ENCODE measurements at regions not wholly inside any gene's neighbourhood (a gene's known extent, or its start where the extent isn't known, plus 50 kb on each side); places are given as distances from the start of the nearest gene placed in this dataset.

DNA sequence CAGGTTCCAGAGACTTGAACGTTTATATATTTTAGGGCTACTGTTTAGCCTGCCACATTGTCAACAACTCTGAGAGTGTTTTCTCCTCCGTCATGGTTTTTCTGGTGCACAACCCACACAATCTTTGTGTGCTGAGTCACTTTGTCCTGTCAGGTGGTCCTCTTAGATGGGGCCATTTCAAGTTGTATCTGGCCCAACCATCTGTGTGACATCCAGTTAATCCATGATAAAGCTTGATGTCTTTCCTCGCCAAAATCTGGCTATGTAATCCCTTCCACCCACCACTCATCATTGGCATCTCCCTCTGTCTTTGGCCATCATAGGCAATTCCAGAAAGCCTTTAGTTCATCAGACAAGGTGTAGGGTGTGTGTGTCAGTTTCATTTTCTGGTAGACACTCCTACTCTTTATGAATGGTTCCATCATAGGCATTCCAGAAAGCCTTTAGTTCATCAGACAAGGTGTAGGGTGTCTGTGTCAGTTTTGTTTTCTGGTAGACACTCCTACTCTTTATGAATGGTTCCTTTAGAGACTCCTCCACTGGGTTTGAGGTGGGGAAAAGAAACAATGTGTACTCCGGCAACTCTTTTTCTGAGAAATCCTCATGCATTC, 282.0 kb upstream of the ACTBL2 start:
- H3K36me3 ChIP-seq (ENCODE audit: control insufficient read depth in 2 of 4, insufficient read depth in 4 of 4, low read length in 3 of 4): no peaks in the 10 kb centered on the region
- FAIRE-seq (no peak), DNase-seq (ENCODE audit: low read depth in 1 of 2, low spot score in 2 of 2) (no peak)
- no peak overlapping the region for H2AFZ ChIP-seq (ENCODE audit: low read length)
- no peak overlapping the region for H3K4me3 ChIP-seq (ENCODE audit: extremely low read depth in 1 of 4, insufficient read depth in 2 of 4, low read depth in 3 of 4, low read length in 4 of 4)
- WGBS, 2 experiments (ENCODE audit: extremely low coverage in 1 of 2, insufficient coverage in 1 of 2, insufficient read length in 1 of 2, insufficient replicate concordance in 2 of 2, low coverage in 1 of 2, low lambda C conversion rate in 2 of 2, missing lambda C conversion rate in 1 of 2): 71% methylated on average over 4 of the region's 4 CpGs; no CpG with 5 or more reads in 1 of the 2 experiments
- H3K4me1 ChIP-seq (replicated peaks in 1 of 4; ENCODE audit: control insufficient read depth in 3 of 4, insufficient read depth in 4 of 4, low read length in 3 of 4): peaks cover 0 to 3% (median 0%) of the 10 kb centered on the region in 4 experiments; a peak in 1 of 7 replicates
- H3K27me3 ChIP-seq (replicated peaks in 1 of 4; ENCODE audit: control insufficient read depth in 3 of 4, extremely low read depth in 1 of 4, insufficient read depth in 3 of 4, low read length in 3 of 4): no peaks in the 10 kb centered on the region
- H3K56ac ChIP-seq (replicated peaks; ENCODE audit: insufficient read length, low read depth, low read length): no peak overlapping the region
- H4K5ac ChIP-seq (ENCODE audit: insufficient read length, low read depth, low read length): no peak overlapping the region
- no peaks in the 10 kb centered on the region for H3K79me1 ChIP-seq (ENCODE audit: low read depth, low read length)
- no peak overlapping the region for H4K91ac ChIP-seq (replicated peaks; ENCODE audit: insufficient read length, low read length)
- no peaks in the 10 kb centered on the region for H3K9me3 ChIP-seq (ENCODE audit: insufficient read depth in 2 of 2, low read depth in 1 of 2, low read length in 1 of 2)
- H2BK12ac ChIP-seq (ENCODE audit: low read depth, low read length): no peak overlapping the region
- H3K18ac ChIP-seq (ENCODE audit: extremely low read depth, low read length): no peak overlapping the region
- POLR2A ChIA-PET (ENCODE audit: partially characterized antibody): no interaction called here
- H4K20me1 ChIP-seq (replicated peaks in 1 of 2; ENCODE audit: control insufficient read depth in 1 of 2, insufficient read depth in 2 of 2, low read length in 2 of 2): no peaks in the 10 kb centered on the region
- H3K23ac ChIP-seq (ENCODE audit: insufficient read length): no peak overlapping the region
- H4K8ac ChIP-seq (ENCODE audit: extremely low read depth, insufficient read depth, low read length): no peak overlapping the region
- no peak overlapping the region for H3K4me2 ChIP-seq (ENCODE audit: insufficient read depth in 1 of 2, low read depth in 2 of 2, low read length in 2 of 2)
- no peaks in the 10 kb centered on the region for H3K79me2 ChIP-seq (ENCODE audit: control insufficient read depth in 1 of 2, insufficient read depth in 2 of 2, low read length in 2 of 2)
- no peak overlapping the region for H2BK15ac ChIP-seq (ENCODE audit: low read length)
- CTCF ChIA-PET (ENCODE audit: partially characterized antibody): interaction anchor here (2.2 kb wide), 1 partner anchor 10 kb away, joined by 9 read pairs; no protein-coding TSS in a partner anchor
- TF ChIP-seq CBX8 (IDR thresholded peaks at IDR 0.05; ENCODE audit: borderline replicate concordance, low read depth, low read length) (no peak), RBBP5 (IDR thresholded peaks at IDR 0.05; ENCODE audit: borderline replicate concordance, low read depth, low read length) (no peak), SIN3A (conservative IDR thresholded peaks at IDR 0.05 in 1 of 2, IDR thresholded peaks at IDR 0.05 in 1 of 2; ENCODE audit: low read depth in 1 of 2, low read length in 2 of 2) (no peak), SUZ12 (IDR thresholded peaks at IDR 0.05; ENCODE audit: low read length) (no peak), EGR1 (IDR thresholded peaks at IDR 0.05; ENCODE audit: borderline replicate concordance, low read depth, low read length) (no peak), EP300 (IDR thresholded peaks at IDR 0.05; ENCODE audit: borderline replicate concordance in 1 of 2, low read depth in 2 of 2, low read length in 2 of 2) (no peak), RFX5 (IDR thresholded peaks at IDR 0.05; ENCODE audit: borderline replicate concordance, low read depth, low read length) (no peak), POLR2AphosphoS5 (IDR thresholded peaks at IDR 0.05; ENCODE audit: low read depth, low read length) (no peak), KDM1A (IDR thresholded peaks at IDR 0.05; ENCODE audit: borderline replicate concordance, low read length) (no peak), HDAC2 (IDR thresholded peaks at IDR 0.05; ENCODE audit: borderline replicate concordance in 1 of 2, low read depth in 2 of 2, low read length in 2 of 2) (no peak)
- TF ChIP-seq, protein P1, sequence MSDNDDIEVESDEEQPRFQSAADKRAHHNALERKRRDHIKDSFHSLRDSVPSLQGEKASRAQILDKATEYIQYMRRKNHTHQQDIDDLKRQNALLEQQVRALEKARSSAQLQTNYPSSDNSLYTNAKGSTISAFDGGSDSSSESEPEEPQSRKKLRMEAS (IDR thresholded peaks at IDR 0.05): no peak
- no peak overlapping the region for H3K9ac ChIP-seq (replicated peaks in 1 of 4; ENCODE audit: extremely low read depth in 1 of 4, low read depth in 3 of 4, low read length in 3 of 4)
- H2BK20ac ChIP-seq (ENCODE audit: low read length): no peak overlapping the region
- no peaks in the 10 kb centered on the region for H3K23me2 ChIP-seq (ENCODE audit: low read depth, low read length)
- H3K14ac ChIP-seq (ENCODE audit: insufficient read length): no peak overlapping the region
- H2BK5ac ChIP-seq (ENCODE audit: low read depth, low read length): no peak overlapping the region
- H3K27ac ChIP-seq (ENCODE audit: low read depth, low read length): no peak overlapping the region
- H2AK5ac ChIP-seq (ENCODE audit: low read depth, low read length): no peak overlapping the region
- H3K4ac ChIP-seq (replicated peaks; ENCODE audit: insufficient read length, low read depth, low read length): no peak overlapping the region
- no peak overlapping the region for H2BK120ac ChIP-seq (replicated peaks; ENCODE audit: low read depth, low read length)

All from H1 (cell line).